ENCODE measurements at regions not wholly inside any gene's neighbourhood (a gene's known extent, or its start where the extent isn't known, plus 50 kb on each side); places are given as distances from the start of the nearest gene placed in this dataset.

- ATAC-seq (replicated peaks) (no peak), DNase-seq (no peak)
- H3K9me3 Mint-ChIP-seq: peaks cover 3 to 4% of the 10 kb centered on the region in 2 donors
- H3K36me3 Mint-ChIP-seq: no peaks in the 10 kb centered on the region
- H3K27ac Mint-ChIP-seq: no peak overlapping the region
- no peaks in the 10 kb centered on the region for H3K27me3 Mint-ChIP-seq
- no peaks in the 10 kb centered on the region for H3K4me1 Mint-ChIP-seq
- no peak overlapping the region for H3K4me3 Mint-ChIP-seq
Observed at GRCh38 chr4:127140306-127140705, 492.5 kb upstream of the INTU start.

GRCh38 chr4:127141856-127142255, 490.9 kb upstream of the INTU start:
- Mint-ChIP-seq H3K4me3 (no peak overlapping the region), H3K27me3 (no peaks in the 10 kb centered on the region), H3K27ac (no peak overlapping the region), H3K4me1 (no peaks in the 10 kb centered on the region), H3K9me3 (peaks cover 0 to 2% of the 10 kb centered on the region in 2 donors), H3K36me3 (no peaks in the 10 kb centered on the region)
- DNase-seq: no peak
- no peak for ATAC-seq (replicated peaks)

GRCh38 chr4:127143460-127144195, 489.1 kb upstream of the INTU start:
- Mint-ChIP-seq H3K36me3 (no peaks in the 10 kb centered on the region), H3K4me1 (no peaks in the 10 kb centered on the region), H3K9me3 (peaks cover 0 to 2% of the 10 kb centered on the region in 2 donors), H3K4me3 (no peak overlapping the region), H3K27me3 (no peaks in the 10 kb centered on the region), H3K27ac (no peak overlapping the region)
- no peak for ATAC-seq (replicated peaks)
- no peak for DNase-seq

- Mint-ChIP-seq H3K27me3 (no peaks in the 10 kb centered on the region), H3K36me3 (no peaks in the 10 kb centered on the region), H3K4me1 (no peaks in the 10 kb centered on the region), H3K4me3 (no peak overlapping the region), H3K27ac (no peak overlapping the region), H3K9me3 (peaks cover 4% of the 10 kb centered on the region in 2 donors)
- DNase-seq: no peak
- no peak for ATAC-seq (replicated peaks)
Observed at GRCh38 chr4:127145006-127145540, 487.7 kb upstream of the INTU start.

- Mint-ChIP-seq H3K4me3 (no peak overlapping the region), H3K9me3 (peaks cover 4% of the 10 kb centered on the region in 2 donors), H3K27me3 (no peaks in the 10 kb centered on the region), H3K36me3 (no peaks in the 10 kb centered on the region), H3K4me1 (no peaks in the 10 kb centered on the region), H3K27ac (no peak overlapping the region)
- ATAC-seq (replicated peaks): no peak
- no peak for DNase-seq
Observed at GRCh38 chr4:127148165-127148564, 484.6 kb upstream of the INTU start.

GRCh38 chr4:127149086-127149485, 483.7 kb upstream of the INTU start:
- no peaks in the 10 kb centered on the region for H3K27me3 Mint-ChIP-seq
- H3K9me3 Mint-ChIP-seq: peaks cover 4% of the 10 kb centered on the region in 2 donors
- ATAC-seq (replicated peaks) (no peak), DNase-seq (no peak)
- no peak overlapping the region for H3K27ac Mint-ChIP-seq
- no peaks in the 10 kb centered on the region for H3K4me1 Mint-ChIP-seq
- H3K4me3 Mint-ChIP-seq: no peak overlapping the region
- no peaks in the 10 kb centered on the region for H3K36me3 Mint-ChIP-seq

GRCh38 chr4:127151941-127152340, 480.8 kb upstream of the INTU start:
- ATAC-seq (replicated peaks) (no peak), DNase-seq (no peak)
- Mint-ChIP-seq H3K36me3 (no peaks in the 10 kb centered on the region), H3K4me1 (no peaks in the 10 kb centered on the region), H3K9me3 (peaks cover 4% of the 10 kb centered on the region in 2 donors), H3K27me3 (no peaks in the 10 kb centered on the region), H3K4me3 (no peak overlapping the region), H3K27ac (no peak overlapping the region)

DNA sequence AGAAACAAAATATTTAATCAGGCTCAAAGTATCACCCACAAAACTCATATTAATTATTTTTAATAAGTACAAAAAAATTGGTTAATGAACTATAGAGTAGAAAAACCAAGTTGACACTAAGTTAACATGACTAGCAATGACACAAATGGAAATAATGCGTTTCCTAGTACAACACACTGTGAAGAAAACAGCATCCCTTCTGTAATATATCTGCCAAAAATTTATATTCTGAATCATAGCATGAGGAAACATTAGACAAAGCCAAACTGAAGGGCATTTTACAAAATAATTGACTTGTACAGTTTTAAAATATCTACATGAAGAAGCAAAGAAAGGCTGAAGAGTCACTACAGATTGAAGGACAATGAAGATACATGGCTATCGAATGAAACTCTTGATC, 477.6 kb upstream of the INTU start:
- Mint-ChIP-seq H3K9me3 (peaks cover 0 to 2% of the 10 kb centered on the region in 2 donors), H3K27ac (no peak overlapping the region), H3K36me3 (no peaks in the 10 kb centered on the region), H3K4me1 (no peaks in the 10 kb centered on the region), H3K4me3 (no peak overlapping the region), H3K27me3 (no peaks in the 10 kb centered on the region)
- DNase-seq (no peak), ATAC-seq (replicated peaks) (no peak)

DNA sequence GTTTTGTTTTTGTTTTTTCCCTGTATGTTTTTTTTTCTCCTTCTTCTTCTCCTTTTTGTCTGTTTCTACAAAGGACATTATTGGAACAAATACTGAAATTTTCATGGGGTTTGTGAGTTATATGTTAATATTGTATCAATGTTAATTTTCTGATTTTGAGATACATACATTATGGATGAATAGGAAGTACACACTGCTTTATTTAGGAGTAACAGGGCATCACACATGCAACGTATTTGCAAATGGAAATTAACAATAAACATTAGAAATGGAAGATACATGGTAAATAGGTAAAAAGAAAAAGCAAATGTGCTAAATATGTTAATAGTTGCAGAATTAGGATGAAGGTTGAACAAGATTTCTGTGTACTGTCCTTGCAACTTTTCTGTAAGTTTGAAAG, 477.2 kb upstream of the INTU start:
- no peaks in the 10 kb centered on the region for H3K27me3 Mint-ChIP-seq
- H3K4me3 Mint-ChIP-seq: no peak overlapping the region
- DNase-seq: no peak
- no peaks in the 10 kb centered on the region for H3K36me3 Mint-ChIP-seq
- no peak for ATAC-seq (replicated peaks)
- H3K4me1 Mint-ChIP-seq: no peaks in the 10 kb centered on the region
- no peak overlapping the region for H3K27ac Mint-ChIP-seq
- H3K9me3 Mint-ChIP-seq: peaks cover 0 to 2% of the 10 kb centered on the region in 2 donors

DNA sequence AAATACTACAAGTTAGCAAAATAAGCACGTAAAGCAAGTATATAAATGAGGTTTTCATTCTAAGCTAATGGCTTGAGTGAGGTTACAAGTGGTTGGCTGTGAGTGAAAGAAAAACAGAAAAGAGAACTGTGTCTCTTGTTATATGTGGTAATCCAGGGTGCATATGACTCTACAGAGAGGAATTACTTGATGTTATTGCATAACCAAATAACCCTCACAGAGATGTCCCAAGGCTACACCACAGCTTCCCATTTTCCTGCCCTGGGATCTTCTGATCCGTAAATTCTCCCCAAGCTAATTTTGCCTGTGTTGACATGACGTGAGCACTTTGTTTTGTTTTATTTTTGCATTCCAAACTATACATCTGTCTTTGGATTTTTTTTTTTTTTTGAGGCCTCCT, 470.0 kb upstream of the INTU start:
- no peak for ATAC-seq (replicated peaks)
- no peak for DNase-seq
- no peak overlapping the region for H3K27ac Mint-ChIP-seq
- H3K27me3 Mint-ChIP-seq: no peaks in the 10 kb centered on the region
- H3K4me3 Mint-ChIP-seq: no peak overlapping the region
- no peaks in the 10 kb centered on the region for H3K4me1 Mint-ChIP-seq
- H3K9me3 Mint-ChIP-seq: peaks cover 6 to 8% of the 10 kb centered on the region in 2 donors
- no peaks in the 10 kb centered on the region for H3K36me3 Mint-ChIP-seq

GRCh38 chr4:127165971-127166370, 466.8 kb upstream of the INTU start:
- ATAC-seq (replicated peaks) (no peak), DNase-seq (no peak)
- no peak overlapping the region for H3K27ac Mint-ChIP-seq
- peaks cover 6% of the 10 kb centered on the region in 2 donors for H3K9me3 Mint-ChIP-seq
- no peaks in the 10 kb centered on the region for H3K36me3 Mint-ChIP-seq
- no peaks in the 10 kb centered on the region for H3K27me3 Mint-ChIP-seq
- H3K4me1 Mint-ChIP-seq: no peaks in the 10 kb centered on the region
- no peak overlapping the region for H3K4me3 Mint-ChIP-seq

GRCh38 chr4:127174201-127174600, 458.6 kb upstream of the INTU start:
- H3K27ac Mint-ChIP-seq: no peak overlapping the region
- ATAC-seq (replicated peaks) (no peak), DNase-seq (no peak)
- no peaks in the 10 kb centered on the region for H3K27me3 Mint-ChIP-seq
- H3K36me3 Mint-ChIP-seq: no peaks in the 10 kb centered on the region
- H3K4me3 Mint-ChIP-seq: no peak overlapping the region
- no peaks in the 10 kb centered on the region for H3K4me1 Mint-ChIP-seq
- peaks cover 0 to 2% of the 10 kb centered on the region in 2 donors for H3K9me3 Mint-ChIP-seq

- no peaks in the 10 kb centered on the region for H3K4me1 Mint-ChIP-seq
- H3K27me3 Mint-ChIP-seq: no peaks in the 10 kb centered on the region
- DNase-seq: no peak
- H3K4me3 Mint-ChIP-seq: no peak overlapping the region
- no peak for ATAC-seq (replicated peaks)
- H3K27ac Mint-ChIP-seq: no peak overlapping the region
- no peaks in the 10 kb centered on the region for H3K36me3 Mint-ChIP-seq
- H3K9me3 Mint-ChIP-seq: peaks cover 0 to 2% of the 10 kb centered on the region in 2 donors
Observed at GRCh38 chr4:127174616-127175015, 458.1 kb upstream of the INTU start.

DNA sequence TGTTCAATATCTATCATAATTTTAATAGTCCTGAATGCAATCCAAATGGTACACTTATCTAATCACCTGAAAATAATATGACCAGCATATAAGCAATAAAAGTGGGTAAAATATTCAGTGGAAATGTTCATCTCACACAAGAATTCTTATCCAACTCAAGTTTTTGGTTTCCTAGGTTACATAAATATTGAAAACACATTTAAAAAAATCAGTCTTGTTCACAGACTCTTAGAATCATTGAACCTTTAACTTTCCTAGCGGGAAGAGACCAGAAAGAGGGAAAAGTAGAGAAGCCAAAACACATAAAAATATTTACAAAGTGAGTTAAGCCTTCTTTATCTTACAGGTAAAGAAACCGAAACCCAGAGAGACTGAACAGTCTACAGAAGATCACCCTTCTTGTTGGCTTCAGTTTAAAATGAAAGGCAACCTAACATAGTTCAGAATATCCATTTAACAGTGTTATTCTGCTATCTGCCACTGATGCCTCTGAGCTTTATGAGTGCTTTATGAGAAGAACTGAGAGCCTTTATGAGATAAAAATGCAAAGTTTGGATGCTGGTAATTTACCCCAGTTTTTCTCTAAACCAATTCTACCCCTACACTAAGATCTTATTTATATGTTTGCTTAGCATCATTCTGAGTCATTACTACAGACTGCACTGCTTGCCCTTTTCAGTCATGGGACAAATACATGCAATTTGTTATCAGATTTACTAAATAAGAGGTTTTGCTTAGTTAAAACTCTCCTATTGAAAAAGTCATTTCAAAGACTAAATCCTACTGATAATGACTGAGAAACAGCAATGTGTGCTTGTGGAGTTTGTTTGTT, 453.3 kb upstream of the INTU start:
- no peaks in the 10 kb centered on the region for H3K36me3 Mint-ChIP-seq
- DNase-seq (no peak), ATAC-seq (replicated peaks) (no peak)
- no peak overlapping the region for H3K4me3 Mint-ChIP-seq
- H3K4me1 Mint-ChIP-seq: no peaks in the 10 kb centered on the region
- no peak overlapping the region for H3K27ac Mint-ChIP-seq
- no peaks in the 10 kb centered on the region for H3K27me3 Mint-ChIP-seq
- H3K9me3 Mint-ChIP-seq: peaks cover 3 to 8% of the 10 kb centered on the region in 2 donors

- no peak overlapping the region for H3K27ac Mint-ChIP-seq
- no peak for DNase-seq
- H3K4me3 Mint-ChIP-seq: no peak overlapping the region
Observed at GRCh38 chr4:127181001-127181400, 451.8 kb upstream of the INTU start.

More at GRCh38 chr4:127181001-127181400, 451.8 kb upstream of the INTU start:
- no peak for ATAC-seq (replicated peaks)
- Mint-ChIP-seq H3K27me3 (no peaks in the 10 kb centered on the region), H3K9me3 (peaks cover 3 to 11% of the 10 kb centered on the region in 2 donors), H3K36me3 (no peaks in the 10 kb centered on the region), H3K4me1 (no peaks in the 10 kb centered on the region)
